B cell (primary cell): ENCODE measurements at regions not wholly inside any gene's neighbourhood (a gene's known extent, or its start where the extent isn't known, plus 50 kb on each side); places are given as distances from the start of the nearest gene placed in this dataset.

Experiments
- ATAC-seq: fragments of 200-7000 bp; cut with Tn5 transposase; one replicate; pipeline ENCODE4 v1.10.0; 2021; ENCODE audit warnings: low read depth, mild to moderate bottlenecking, moderate number of reproducible peaks, moderate library complexity
- CTCF ChIA-PET: fragments of 350-600 bp; sonication (Branson Sonifier 250); formaldehyde crosslinking; loops from one replicate; lab custom pipeline; 2021; ENCODE audit warnings: antibody characterized with exemption, inconsistent platforms; lab: Charles Lee
- POLR2A ChIA-PET: fragments of 350-600 bp; sonication (Branson Sonifier 250); formaldehyde crosslinking; loops from one replicate; lab custom pipeline; 2021; ENCODE audit warnings: antibody characterized with exemption; lab: Charles Lee
- DNase-seq: peaks from one replicate; pipeline ENCODE4 v3.0.0; 2013
- H2AFZ ChIP-seq: 2 replicates; pipeline ENCODE4 v1.6.1; 2012; ENCODE audit warnings: mild to moderate bottlenecking, low read depth, low read length; ENCODE audit not compliant: insufficient read depth, poor library complexity, severe bottlenecking
- H3K27ac ChIP-seq, 2 donors: 1 replicate in 1 of 2; 2 replicates in 1 of 2; pipeline ENCODE4 v1.5.1; 2012 to 2013; ENCODE audit warnings: low read length in 2 of 2, mild to moderate bottlenecking in 2 of 2, moderate library complexity in 1 of 2
- H3K27me3 ChIP-seq, 4 experiments: fragments of 200-600 bp in 1 of 4; sonication (generic) in 1 of 4; replicated peaks in 1 of 4; 1 replicate in 2 of 4; 2 replicates in 2 of 4; pipeline versions ENCODE4 v1.6.1 to v1.7.0; 2013 to 2016; ENCODE audit warnings: low read length in 3 of 4, mild to moderate bottlenecking in 2 of 4, mixed read lengths in 1 of 4, moderate library complexity in 1 of 4; ENCODE audit not compliant: insufficient read depth in 4 of 4, control insufficient read depth in 3 of 4; ENCODE audit errors: control extremely low read depth in 1 of 4
- H3K36me3 ChIP-seq, 2 experiments: replicated peaks in 1 of 2; 1 replicate in 1 of 2; 2 replicates in 1 of 2; pipeline versions ENCODE4 v1.6.1 to v1.7.1; 2013; ENCODE audit warnings: low read length in 1 of 2; ENCODE audit not compliant: insufficient read depth in 2 of 2, control insufficient read depth in 1 of 2; ENCODE audit errors: control extremely low read depth in 1 of 2, extremely low read depth in 1 of 2
- H3K4me1 ChIP-seq, 2 donors: fragments of 200-600 bp in 1 of 2; sonication (generic) in 1 of 2; 1 replicate in 1 of 2; 2 replicates in 1 of 2; pipeline versions ENCODE4 v1.5.1 to v1.6.1; 2013 to 2017; ENCODE audit warnings: low read length in 2 of 2; ENCODE audit not compliant: control insufficient read depth in 2 of 2, insufficient read depth in 2 of 2
- H3K4me2 ChIP-seq: replicated peaks from 2 replicates; pipeline ENCODE3; 2012; ENCODE audit warnings: mild to moderate bottlenecking, low read depth, low read length; ENCODE audit not compliant: poor library complexity, severe bottlenecking
- H3K4me3 ChIP-seq, 5 experiments: fragments of 200-600 bp in 1 of 5; sonication (generic) in 1 of 5; 1 replicate in 3 of 5; 2 replicates in 2 of 5; pipeline versions ENCODE4 v1.5.1 to v1.7.0; 2011 to 2016; ENCODE audit warnings: low read length in 4 of 5, mild to moderate bottlenecking in 4 of 5, low read depth in 2 of 5, control low read depth in 1 of 5, moderate library complexity in 1 of 5; ENCODE audit not compliant: insufficient read depth in 1 of 5; ENCODE audit errors: control extremely low read depth in 1 of 5, extremely low read depth in 1 of 5
- H3K79me2 ChIP-seq: fragments of 200-600 bp; sonication (generic); one replicate; pipeline ENCODE4 v1.6.0; 2016; ENCODE audit warnings: low read length; ENCODE audit not compliant: control insufficient read depth, insufficient read depth
- H3K9ac ChIP-seq: fragments of 200-600 bp; sonication (generic); 2 replicates; pipeline ENCODE4 v1.6.1; 2017; ENCODE audit warnings: mild to moderate bottlenecking, low read length, moderate library complexity
- H3K9me3 ChIP-seq, 3 donors: one replicate each; pipeline versions ENCODE4 v1.6.1 to v1.7.1; 2013; ENCODE audit warnings: low read length in 2 of 3; ENCODE audit not compliant: control insufficient read depth in 2 of 3, insufficient read depth in 1 of 3; ENCODE audit errors: control extremely low read depth in 1 of 3
- H4K20me1 ChIP-seq: 2 replicates; pipeline ENCODE4 v1.6.0; 2012; ENCODE audit warnings: mild to moderate bottlenecking, low read length; ENCODE audit not compliant: insufficient read depth, control insufficient read depth, poor library complexity, severe bottlenecking
- H3K27ac Mint-ChIP-seq: one replicate; pipeline ENCODE4 v1.8.0; 2021; ENCODE audit warnings: mixed read lengths
- H3K27me3 Mint-ChIP-seq: one replicate; pipeline ENCODE4 v1.8.0; 2021; ENCODE audit warnings: mixed read lengths
- H3K4me1 Mint-ChIP-seq: one replicate; pipeline ENCODE4 v1.8.0; 2021; ENCODE audit warnings: mixed read lengths
- H3K4me3 Mint-ChIP-seq: one replicate; pipeline ENCODE4 v1.8.0; 2021; ENCODE audit warnings: mixed read lengths
- H3K9me3 Mint-ChIP-seq: one replicate; pipeline ENCODE4 v1.8.0; 2022; ENCODE audit warnings: mixed read lengths; ENCODE audit not compliant: insufficient read depth
- CTCF ChIP-seq: fragments of 200-600 bp; IDR thresholded peaks from one replicate; pipeline ENCODE4 v1.8.0; 2022; ENCODE audit warnings: antibody characterized with exemption, mild to moderate bottlenecking
- EZH2 ChIP-seq: IDR thresholded peaks from 2 replicates; pipeline ENCODE4 v1.6.1; 2012; ENCODE audit warnings: borderline replicate concordance, low read depth, mild to moderate bottlenecking, moderate library complexity, low read length; ENCODE audit not compliant: insufficient read depth, poor library complexity, severe bottlenecking
- WGBS: methylation state at CpG from one replicate; pipeline ENCODE4 v1.1.5; 2013; ENCODE audit warnings: missing lambda C conversion rate; ENCODE audit not compliant: insufficient coverage; 5-methylcytosine and 5-hydroxymethylcytosine counted together
- intact Hi-C: fragments of 100-400 bp; cut with micrococcal nuclease; formaldehyde crosslinking; loops from one replicate; pipeline ENCODE4 v1.10.0; 2022

- no peak overlapping the region for H2AFZ ChIP-seq
- H3K9me3 Mint-ChIP-seq = no peaks in the 10 kb centered on the region
- H3K36me3 ChIP-seq = no peaks in the 10 kb centered on the region
- H3K4me1 ChIP-seq = no peaks in the 10 kb centered on the region
- H3K27ac ChIP-seq = no peak overlapping the region
- ATAC-seq = no peak
- H3K4me2 ChIP-seq = no peak overlapping the region
- no peak overlapping the region for H3K4me3 ChIP-seq
- no peaks in the 10 kb centered on the region for H3K79me2 ChIP-seq
- H3K9ac ChIP-seq = no peak overlapping the region
- no peaks in the 10 kb centered on the region for H3K27me3 ChIP-seq
- H3K9me3 ChIP-seq = peaks cover 0 to 3% (median 0%) of the 10 kb centered on the region in 3 donors
- no peaks in the 10 kb centered on the region for H4K20me1 ChIP-seq
- DNase-seq = no peak
- TF ChIP-seq CTCF (no peak), EZH2 (no peak)
- H3K27ac Mint-ChIP-seq = no peak overlapping the region
- ChIA-PET POLR2A (no interaction called here), CTCF (no interaction called here)
- intact Hi-C loops = no loop called here
- no peak overlapping the region for H3K4me3 Mint-ChIP-seq
- H3K4me1 Mint-ChIP-seq = no peaks in the 10 kb centered on the region
- H3K27me3 Mint-ChIP-seq = no peaks in the 10 kb centered on the region
Measured at GRCh38 chr4:116070283-116070682, 956.9 kb upstream of the NDST4 start.

- Mint-ChIP-seq H3K4me3 (no peak overlapping the region), H3K27me3 (no peaks in the 10 kb centered on the region), H3K27ac (no peak overlapping the region), H3K4me1 (no peaks in the 10 kb centered on the region), H3K9me3 (no peaks in the 10 kb centered on the region)
- Histone ChIP-seq H3K4me3 (no peak overlapping the region), H4K20me1 (no peaks in the 10 kb centered on the region), H3K36me3 (no peaks in the 10 kb centered on the region), H2AFZ (no peak overlapping the region), H3K4me1 (no peaks in the 10 kb centered on the region), H3K27me3 (no peaks in the 10 kb centered on the region), H3K79me2 (no peaks in the 10 kb centered on the region), H3K27ac (no peak overlapping the region), H3K9me3 (peaks cover 0 to 3% (median 0%) of the 10 kb centered on the region in 3 donors), H3K4me2 (no peak overlapping the region), H3K9ac (no peak overlapping the region)
- ChIA-PET CTCF (no interaction called here), POLR2A (no interaction called here)
- WGBS = 90% methylated on average over 4 of the region's 5 CpGs
- intact Hi-C loops = no loop called here
- DNase-seq (no peak), ATAC-seq (no peak)
- TF ChIP-seq CTCF (no peak), EZH2 (no peak)
Measured at GRCh38 chr4:116066711-116067245, 953.4 kb upstream of the NDST4 start.
